GM12874 (cell line): ENCODE measurements at regions not wholly inside any gene's neighbourhood (a gene's known extent, or its start where the extent isn't known, plus 50 kb on each side); places are given as distances from the start of the nearest gene placed in this dataset.

Experiments
- TF ChIP-seq, protein P1 (sequence below): IDR thresholded peaks from 2 replicates; pipeline ENCODE4 v1.5.1; 2011; ENCODE audit warnings: low read depth, mild to moderate bottlenecking, control low read depth, low read length, moderate library complexity; ENCODE audit not compliant: insufficient read depth

DNA sequence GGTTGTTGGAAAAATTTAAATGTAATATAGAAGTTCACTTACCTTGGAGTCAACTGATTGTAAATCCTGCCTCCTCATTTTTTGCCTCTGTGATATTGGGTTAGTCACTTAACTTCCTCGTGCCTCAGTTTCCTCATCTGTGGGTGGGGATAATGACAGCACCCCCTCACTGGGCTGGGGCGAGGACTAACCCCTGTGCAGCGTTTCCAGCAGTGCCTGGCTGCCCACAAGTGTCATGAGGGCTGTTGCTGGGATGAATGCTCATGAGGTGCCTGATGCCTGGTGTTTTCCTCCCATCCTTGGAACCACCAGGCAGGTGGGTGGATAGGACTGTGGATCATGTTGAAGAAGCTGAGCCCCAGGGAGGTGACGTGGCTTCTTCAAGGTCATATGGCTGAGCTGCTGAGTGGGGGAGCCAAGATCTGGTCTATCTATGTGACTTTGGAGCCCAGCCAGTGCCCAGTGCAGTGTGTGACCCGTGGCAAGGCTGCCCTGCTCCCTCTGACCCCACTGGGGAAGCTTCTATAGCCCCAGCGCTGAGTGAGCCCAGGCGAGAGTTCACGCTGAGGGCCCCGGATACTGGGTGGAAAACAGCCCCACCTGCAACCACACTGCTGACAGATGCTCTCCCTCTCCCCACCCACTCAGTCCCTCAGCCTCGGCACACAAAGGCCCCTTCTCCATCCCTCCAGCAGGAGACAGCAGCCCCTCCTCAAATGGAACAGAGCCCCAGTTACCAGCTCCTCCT is 446.0 kb downstream of the PTPRU start:
- TF ChIP-seq, protein P1, sequence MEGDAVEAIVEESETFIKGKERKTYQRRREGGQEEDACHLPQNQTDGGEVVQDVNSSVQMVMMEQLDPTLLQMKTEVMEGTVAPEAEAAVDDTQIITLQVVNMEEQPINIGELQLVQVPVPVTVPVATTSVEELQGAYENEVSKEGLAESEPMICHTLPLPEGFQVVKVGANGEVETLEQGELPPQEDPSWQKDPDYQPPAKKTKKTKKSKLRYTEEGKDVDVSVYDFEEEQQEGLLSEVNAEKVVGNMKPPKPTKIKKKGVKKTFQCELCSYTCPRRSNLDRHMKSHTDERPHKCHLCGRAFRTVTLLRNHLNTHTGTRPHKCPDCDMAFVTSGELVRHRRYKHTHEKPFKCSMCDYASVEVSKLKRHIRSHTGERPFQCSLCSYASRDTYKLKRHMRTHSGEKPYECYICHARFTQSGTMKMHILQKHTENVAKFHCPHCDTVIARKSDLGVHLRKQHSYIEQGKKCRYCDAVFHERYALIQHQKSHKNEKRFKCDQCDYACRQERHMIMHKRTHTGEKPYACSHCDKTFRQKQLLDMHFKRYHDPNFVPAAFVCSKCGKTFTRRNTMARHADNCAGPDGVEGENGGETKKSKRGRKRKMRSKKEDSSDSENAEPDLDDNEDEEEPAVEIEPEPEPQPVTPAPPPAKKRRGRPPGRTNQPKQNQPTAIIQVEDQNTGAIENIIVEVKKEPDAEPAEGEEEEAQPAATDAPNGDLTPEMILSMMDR, result no peak

DNA sequence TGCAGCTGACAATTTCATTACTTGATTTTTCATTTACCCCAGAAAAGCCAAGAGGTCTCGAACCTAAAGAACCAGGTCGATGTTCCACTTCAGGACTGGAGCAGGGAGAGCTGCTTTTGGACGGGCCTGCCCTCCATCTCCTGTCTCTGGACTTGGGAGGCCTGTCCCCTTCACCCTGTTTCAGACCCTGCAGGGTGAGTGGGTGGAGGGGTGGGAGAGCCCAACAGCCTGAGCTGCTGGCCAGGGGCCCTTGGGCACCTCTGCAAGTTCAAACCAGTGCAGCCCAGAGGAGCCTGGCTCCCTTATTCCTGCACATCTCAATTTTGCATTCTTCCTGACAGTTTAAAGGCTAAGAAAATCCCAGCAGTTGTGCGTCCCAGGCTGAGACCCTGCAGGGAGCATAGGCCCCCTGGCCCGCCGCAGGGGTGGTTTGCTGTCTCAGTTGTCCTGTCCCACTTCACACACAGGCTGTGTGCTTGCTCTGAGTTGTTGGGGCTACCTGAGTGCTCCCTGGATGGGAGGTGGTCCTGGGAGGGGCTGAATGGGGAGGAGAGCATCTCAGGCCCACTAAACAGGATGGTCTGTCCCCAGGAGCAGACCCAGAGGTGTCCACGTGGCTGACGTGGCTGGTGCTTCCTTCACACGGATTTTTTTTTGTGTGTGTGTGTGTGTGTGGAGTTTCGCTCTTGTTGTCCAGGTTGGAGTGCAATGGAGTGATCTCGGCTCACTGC is 443.7 kb downstream of the PTPRU start:
- TF ChIP-seq, protein P1, result no peak

DNA sequence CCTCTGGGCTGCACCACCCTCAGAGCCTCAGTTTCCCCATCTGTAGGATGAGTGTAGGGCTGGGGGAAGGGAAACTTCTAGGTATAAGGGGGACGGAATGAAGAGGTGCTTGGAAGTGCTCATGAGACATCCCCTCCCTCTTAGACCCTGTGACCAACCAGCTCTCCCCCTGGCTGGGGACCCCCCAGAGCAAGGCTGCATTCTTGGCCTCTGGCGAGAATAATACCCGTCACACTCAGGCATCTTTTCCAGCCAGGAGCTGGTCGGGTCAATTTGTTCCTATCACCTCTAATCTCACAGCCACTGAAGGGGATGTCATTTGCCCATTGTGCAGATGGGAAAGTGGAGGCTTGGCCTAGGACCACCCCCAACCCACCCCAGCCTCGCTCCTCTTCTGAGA is 443.0 kb downstream of the PTPRU start:
- TF ChIP-seq, protein P1, result no peak

DNA sequence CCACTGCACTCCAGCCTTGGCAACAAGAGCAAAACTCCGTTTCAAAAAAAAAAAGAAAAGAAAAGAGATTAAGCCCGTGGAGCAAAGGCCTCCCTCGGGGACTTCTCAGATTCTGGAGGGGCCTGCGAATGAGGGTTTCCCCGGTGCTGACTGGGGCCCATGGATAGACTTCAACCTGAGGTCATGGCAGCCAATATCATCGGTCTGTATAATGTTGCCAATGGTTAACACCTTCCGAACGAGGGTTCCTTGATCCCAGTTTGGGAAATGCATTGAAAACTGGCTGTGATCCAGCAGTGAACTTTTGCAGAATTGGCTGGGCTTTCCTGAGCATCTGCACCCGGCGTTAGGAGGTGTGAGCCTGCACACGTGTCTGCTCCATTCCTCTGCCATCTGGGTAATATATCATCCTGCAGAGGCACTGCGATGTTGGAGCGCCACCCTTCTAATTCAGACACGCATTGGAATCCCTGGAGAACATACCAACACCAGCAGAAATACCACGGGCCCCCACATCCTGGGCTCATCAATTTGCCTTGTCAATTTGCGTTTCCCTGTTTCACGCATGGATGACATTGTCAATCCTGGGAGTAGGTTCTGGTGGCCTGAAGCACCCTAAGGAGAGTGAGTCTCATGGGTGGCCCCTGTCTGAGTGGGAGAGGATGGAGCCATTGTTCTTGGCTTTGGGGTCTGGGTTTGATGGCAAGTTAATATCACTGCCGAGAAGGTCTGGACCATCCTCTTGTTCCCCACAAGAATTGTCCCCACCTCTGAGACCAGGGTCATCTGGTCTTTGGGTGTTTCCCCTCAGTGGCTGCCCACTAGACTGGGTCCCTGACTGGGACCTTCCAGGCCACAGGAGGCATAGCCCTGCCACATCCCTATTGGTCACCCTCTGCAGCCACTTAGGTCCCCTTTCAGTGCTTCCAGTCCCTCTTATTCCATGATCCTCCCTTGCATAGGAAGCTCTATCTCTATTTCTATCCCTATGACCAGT is 441.0 kb downstream of the PTPRU start:
- TF ChIP-seq, protein P1, result no peak

DNA sequence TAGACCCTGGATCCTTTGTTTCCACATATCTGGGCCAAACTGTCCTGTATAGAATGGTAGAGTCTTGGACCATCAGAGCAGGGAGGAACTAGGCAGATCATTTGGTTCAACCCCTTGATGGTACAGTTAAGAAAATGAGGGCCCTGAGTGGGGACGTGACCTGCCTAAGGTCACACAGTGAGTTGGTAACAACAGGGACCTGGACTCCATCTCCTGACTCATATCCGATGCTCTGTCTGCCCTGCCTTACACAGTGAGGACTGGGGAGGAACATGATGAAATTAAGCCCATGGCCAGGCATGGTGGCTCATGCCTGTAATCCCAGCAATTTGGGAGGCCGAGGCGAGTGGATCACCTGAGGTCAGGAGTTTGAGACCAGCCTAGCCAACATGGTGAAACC is 440.2 kb downstream of the PTPRU start:
- TF ChIP-seq, protein P1, result no peak

DNA sequence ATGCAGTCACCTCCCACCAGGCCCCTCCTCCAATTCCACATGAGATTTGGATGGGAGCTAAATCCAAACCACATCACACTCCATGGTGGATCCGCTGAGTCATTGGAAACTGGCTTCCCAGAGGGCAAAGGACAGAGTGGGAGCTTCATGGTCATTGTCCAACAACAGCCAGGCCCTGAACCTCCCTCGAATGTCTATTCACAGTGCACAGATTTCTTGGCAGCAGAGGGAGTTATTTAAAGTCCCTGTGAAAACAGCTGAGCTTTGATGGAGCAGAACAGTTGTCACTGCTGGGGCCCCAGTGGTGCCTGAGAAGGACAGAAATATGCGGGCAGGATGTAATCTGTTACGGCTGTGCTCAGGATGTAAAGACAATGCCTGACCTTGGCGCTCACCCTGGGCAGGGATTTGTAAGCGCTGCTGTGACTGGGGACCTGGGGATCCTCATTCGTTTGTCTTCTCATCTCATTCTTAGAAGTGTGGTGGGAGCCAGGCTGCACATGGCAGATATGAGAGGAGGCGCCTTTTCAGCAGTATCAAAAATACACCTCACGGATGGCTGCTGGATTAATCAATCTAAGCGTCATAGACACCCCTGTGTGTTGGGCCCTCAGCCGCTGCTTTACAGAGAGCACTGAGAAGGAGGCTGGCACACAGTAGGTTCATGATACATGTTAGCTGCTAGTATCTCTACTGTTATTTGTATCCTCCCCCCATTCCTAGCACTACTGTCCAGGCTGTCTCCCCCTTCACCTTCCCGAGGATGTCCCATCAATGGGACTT is 439.4 kb downstream of the PTPRU start:
- TF ChIP-seq, protein P1, result no peak
